Jurkat, Clone E6-1 (cell line): ENCODE measurements at regions not wholly inside any gene's neighbourhood (a gene's known extent, or its start where the extent isn't known, plus 50 kb on each side); places are given as distances from the start of the nearest gene placed in this dataset.

Source experiments
- DNase-seq: peaks from one replicate; pipeline ENCODE4 v3.0.0-alpha.2; 2011; ENCODE audit warnings: low read depth, low spot score
- H3K4me3 ChIP-seq: 2 replicates; pipeline ENCODE4 v1.5.1; 2011; ENCODE audit warnings: mild to moderate bottlenecking, low read length, control low read depth, moderate library complexity

DNA sequence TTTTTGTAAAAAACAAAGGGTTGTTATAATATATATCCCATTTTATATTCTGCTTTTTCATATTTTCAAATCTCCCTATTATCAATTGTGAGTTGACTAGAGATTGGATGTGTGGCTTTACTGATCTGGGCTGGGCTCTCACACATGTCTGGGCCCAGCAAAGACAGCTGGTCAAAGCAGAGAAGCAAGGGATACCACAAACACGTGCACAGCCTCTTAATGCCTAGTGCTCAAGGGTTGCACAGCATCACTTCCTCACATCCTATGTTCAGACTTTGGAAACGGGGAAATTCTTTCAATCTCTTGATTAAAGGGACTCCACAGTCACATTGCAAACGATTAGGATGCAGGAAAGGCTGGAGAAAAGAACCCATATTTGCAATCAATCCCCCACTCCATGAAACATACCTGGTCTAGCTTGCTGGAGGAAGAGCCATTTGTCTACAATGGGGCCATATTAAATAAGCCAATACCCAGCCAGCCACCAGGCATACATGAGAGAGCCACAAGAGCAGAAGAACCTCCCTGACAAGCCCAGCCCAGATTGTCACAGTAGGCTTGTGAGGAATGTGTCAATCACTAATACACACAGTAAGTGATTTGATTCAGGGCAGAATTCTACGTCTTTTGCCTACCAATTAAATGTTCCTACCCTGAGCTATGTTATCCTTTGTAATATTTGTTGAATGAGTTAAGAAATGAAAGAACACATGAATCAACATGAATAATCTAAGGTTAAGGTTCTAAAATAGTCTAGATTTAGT is 431.2 kb downstream of the TNS3 start:
- no peak overlapping the region for H3K4me3 ChIP-seq
- no peak for DNase-seq

DNA sequence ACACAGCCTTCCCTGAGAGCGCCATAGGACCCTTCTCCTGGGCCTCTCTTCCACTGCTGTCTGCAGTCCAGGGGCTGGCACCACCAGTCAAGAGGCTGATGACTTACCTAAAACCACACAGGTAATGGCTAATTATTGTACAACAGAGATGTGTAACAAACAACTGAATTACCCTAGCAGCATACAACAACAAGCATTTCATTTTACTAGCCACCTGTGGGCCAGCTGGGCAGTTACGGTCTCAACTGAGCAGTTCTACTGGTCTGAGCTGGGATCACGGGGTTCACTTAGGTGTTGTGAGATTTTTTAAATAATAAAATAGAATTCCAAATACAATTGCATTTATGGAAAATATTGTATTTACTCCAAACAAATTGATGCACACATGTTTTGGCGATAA is 431.9 kb downstream of the TNS3 start:
- H3K4me3 ChIP-seq, result no peak overlapping the region
- no peak for DNase-seq

DNA sequence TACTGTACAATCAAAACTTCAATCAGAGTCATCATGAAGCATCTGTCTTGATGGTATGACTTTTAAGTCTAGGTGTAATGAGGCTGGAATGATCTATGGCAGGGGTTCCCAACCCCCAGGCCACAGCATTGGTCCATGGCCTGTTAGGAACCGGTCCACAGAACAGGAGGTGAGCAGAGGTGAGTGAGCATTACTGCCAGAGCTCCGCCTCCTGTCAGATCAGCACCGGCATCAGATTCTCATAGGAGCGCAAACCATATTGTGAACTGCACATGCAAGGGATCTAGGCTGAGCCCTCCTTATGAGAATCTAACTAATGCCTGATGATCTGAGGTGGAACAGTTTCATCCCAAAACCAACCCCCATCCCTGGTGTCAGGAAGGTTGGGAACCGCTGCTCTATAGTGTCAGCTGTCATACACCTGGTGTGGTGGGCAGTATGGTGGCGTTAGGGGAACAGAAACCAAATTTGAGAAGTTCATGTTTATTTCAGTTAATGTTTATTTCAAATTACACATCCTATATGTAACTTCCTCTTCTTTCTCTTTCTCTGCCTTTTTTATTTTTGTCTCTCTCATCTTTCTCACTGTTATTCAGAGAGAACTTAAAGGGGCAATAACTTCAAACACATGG is 432.6 kb downstream of the TNS3 start:
- no peak for DNase-seq
- no peak overlapping the region for H3K4me3 ChIP-seq

DNA sequence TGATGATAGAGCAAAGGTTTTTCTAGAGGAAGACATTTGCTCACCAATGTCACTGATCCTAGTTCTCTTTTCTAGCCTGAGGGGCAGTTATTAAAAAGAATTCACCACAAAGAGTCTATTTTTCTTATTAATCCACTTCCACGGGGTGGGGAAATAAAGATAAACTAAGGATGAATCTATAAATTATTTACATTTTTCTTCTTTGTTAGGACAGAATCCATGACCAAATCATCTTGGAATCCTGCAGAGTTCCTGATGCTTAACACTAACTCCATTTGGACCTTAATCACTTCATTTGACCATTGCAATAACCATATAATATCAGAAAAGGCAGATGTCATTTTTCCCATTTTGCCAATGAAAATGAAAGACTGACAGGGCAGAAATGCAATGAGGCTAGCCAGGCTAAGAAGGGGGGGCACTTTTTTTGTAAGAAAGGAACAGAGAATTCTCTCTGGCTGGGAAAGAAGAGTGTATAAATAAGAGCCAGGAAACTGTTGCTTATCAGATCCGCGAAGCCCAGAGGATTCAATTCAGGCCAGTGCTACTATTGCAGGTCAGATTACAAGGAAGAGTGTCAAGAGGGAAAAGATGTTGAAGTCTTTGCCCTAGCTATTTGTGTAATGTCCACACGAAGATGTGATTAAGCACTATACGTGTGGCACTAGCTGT is 433.2 kb downstream of the TNS3 start:
- no peak overlapping the region for H3K4me3 ChIP-seq
- DNase-seq, result no peak

DNA sequence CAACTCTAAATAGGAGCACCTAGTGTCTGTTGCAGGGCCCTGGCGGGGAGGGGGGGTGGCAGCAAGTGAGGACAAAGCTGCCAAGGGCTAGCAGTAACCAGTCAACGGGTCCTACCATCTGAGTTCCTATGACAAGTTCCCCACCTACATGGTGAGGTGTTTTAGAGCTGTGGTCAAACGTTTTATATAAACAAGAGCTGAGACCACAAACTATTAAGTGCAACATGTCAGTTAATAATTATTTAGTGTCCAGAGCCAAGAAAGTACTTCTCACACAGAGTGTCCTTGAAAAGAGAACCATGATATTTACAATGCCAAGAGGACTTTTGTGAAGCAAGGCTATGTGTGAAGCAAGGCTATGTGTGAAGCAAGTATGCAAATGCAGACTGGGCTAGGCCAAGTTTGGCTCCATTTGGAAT is 434.7 kb downstream of the TNS3 start:
- no peak overlapping the region for H3K4me3 ChIP-seq

DNA sequence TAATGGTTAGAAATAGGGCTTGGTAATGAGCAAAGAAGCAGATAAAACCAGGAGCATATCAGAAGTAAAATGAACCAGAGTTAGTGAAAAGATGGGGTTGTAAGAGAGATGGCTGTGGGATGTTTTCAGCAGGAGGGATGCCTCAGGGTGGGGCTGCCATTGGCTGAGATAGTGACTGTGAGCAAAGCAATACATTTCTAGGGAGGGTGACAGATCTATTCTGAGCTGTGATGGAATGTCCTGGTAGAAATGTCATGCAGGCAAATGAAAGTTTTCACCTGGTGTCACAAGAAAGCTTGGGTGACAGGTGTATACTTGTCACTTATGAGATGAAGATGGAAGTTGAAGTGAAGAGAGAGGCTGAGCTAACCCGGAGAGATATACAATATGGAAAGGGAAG is 435.9 kb downstream of the TNS3 start:
- no peak for DNase-seq
- no peak overlapping the region for H3K4me3 ChIP-seq

More for the DNA sequence above, 434.7 kb downstream of the TNS3 start:
- no peak for DNase-seq

DNA sequence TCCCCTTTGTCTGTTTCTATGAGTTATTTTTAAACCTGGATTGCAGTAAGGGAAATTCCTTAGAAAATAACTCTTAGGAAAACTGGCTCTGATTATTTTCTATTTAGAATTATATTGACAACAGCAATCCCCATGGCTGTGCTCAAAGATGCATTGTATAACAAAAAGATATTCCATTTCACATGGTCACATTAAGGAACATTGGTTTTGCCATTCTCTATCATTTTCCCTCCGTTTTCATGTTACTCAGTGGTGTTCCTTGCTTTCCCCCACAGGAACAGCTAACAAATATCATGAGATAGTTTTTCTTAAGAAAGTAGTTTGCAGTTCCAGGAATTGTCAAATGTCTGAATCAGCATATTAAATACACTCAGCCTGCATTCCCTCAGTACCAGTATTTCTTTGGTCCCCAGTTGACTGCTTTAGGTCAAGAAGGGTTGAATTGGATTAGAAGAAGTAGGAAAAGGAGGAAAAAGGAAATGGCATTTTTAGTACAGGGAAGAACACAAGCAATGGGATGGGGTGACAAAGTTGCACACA is 436.7 kb downstream of the TNS3 start:
- no peak overlapping the region for H3K4me3 ChIP-seq
- no peak for DNase-seq

DNA sequence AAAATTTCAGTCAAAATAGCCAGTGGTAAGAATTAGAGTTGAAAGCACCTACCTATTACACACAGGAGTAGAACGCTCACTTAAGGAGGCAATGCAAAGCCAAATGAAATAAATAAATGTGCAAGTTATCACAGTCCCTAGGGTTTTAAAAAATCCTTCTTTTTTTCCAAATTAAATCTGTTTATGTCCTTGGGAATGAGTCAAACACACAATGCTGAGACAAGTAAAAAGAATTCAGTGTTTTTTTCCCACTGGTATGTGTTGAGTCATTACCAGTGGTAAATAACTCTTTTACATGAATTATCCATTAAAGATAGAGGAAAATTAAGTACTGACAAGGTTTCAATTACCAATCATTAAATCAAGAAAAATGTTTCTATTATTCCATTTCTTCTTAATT is 438.6 kb downstream of the TNS3 start:
- no peak for DNase-seq
- no peak overlapping the region for H3K4me3 ChIP-seq

DNA sequence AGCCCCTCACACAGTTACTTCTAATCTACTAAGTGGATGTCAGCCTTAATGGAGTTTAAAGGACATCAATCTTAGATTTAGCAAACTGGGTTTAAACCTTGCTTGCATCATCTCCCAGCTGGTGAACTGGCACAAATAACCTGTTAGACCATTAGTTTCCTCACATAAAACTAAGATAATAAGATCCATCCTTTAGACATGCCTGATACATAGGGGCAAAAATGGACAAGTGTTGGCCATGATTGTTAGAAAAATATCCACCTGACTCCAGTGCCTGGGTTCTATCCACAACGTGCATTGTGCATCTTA is 439.1 kb downstream of the TNS3 start:
- DNase-seq, result no peak
- H3K4me3 ChIP-seq, result no peak overlapping the region

DNA sequence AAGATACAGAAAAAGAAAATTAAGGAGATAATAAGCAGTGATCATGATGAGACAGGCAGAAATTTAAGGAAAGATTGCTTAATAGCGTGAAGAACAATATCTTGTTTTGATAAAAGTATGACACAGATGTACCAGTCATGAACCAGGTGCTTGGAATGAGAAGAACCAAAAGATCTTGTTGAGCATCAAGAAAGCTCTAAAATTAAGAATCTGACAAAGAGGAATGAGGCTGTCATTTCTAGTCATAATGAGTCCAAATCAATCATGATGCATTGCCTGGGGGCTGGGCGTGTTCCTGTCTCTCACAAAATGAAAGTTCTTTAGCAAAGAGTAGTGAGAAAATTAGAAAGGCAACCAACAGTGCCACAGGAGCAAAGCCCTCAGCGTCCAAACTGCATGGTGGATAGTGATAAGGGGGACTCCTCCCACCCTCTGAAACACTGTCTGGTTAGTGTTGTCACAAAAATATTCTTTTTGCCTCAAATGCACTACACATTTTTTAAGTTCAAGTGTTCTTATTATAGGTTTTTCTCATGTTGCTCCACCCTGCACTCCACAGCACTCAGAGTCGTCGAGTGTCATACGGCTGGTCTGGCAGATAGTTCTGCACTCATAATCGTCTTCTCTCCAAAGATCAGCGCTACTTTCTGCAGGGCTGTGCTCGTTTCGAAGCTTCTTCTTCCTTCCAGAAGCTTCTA is 439.6 kb downstream of the TNS3 start:
- no peak overlapping the region for H3K4me3 ChIP-seq
- DNase-seq, result no peak

DNA sequence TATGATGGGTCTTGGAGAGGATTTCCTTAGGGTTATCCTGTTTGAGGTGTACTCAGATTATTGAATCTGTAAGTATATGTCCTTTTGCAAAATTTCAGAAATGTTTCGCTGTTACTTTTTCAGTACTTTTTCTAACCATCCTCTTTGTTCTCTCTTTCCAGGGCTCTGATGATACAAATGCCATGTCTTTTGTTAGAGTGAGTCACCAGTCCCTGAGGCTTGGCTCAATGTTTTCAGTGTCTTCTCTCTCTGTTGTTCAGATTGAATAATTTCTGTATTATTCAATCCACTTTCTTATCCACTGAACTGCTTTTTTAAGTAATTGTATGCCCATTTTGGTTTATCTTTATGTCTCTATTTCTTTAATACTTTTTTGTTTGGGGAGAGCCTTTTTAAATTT is 449.4 kb downstream of the TNS3 start:
- no peak for DNase-seq
- H3K4me3 ChIP-seq, result no peak overlapping the region

DNA sequence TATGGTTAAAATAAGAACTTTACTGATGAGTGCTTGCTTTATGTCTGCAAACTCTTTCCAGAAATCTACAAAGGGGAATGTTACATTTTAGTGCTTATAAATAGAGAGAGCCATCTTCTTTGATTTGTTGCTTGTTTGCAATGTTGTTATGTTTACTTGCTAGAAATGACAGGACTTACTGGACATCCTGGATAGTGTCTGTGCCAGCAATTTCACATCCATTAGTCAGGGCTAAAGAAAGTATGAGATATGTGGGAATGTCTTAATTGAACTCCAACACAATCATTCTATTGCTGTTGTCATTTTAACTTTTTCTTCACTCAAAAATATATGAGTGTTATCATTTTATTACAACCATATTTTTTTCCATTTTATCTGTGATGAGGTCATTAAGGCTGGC is 453.2 kb downstream of the TNS3 start:
- no peak for DNase-seq
- H3K4me3 ChIP-seq, result no peak overlapping the region

DNA sequence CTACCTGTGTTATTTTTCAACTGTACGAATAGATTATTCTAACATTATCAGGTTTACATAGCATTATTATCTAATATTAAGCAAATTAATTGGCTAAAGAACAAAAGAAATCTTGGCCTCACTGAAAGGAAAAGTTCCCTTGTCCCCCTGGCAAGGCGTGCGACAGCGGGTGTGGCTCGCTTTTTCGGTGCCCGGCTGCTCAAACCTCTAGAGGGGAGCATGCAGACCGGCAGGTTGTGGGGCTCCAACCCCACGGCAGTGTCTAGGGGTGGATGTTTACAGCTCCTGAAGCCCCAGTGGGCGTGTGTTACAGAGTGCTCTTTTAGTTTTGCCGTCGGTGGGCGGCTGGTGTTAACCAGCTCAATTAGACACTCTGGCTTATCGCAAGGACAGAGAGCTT is 456.4 kb downstream of the TNS3 start:
- no peak for DNase-seq
- no peak overlapping the region for H3K4me3 ChIP-seq

DNA sequence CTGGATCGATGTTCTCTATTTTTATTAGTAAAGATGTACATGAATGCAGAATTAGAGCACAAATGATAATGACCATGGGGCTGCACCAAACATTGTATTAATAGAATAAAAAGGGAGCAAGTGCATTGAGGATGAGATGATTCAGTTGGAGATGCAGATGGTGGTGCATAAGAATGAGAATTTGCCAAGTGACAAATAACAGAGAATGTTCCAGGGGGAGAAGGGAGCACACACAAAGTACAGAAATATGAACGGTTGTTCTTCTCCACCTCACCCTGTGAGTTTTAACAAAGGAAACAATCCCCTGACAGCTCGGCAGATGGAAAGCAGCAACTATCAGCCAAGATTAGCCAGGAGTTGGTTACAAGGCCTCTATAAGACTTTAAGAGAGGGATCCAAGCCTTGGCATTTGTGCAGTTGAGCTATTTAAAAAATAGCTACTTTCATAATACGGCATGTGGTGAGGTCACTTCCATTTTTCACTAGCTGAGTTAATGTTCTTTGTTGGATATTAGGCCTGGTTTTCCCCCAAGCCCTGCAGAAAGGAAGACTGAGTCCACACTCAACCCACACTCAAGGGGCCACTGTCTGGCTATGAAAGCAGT is 462.5 kb downstream of the TNS3 start:
- no peak overlapping the region for H3K4me3 ChIP-seq
- no peak for DNase-seq

DNA sequence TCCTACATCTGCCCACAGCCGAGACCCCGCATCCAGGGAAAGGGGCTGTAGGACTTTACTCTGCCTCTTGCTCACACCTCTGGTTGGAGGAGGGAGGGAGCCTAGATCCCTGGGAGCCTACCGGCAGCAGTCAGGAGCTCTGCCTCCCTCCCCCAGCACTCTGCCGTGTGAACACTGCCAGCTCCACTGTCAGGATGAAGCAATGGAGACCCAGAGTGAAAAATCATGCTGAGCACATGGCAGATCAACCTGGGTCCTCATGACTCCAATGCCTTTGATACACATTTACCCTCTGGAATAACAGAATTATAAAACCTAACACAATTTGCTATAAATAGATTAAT is 477.7 kb downstream of the TNS3 start:
- H3K4me3 ChIP-seq, result no peak overlapping the region
- DNase-seq, result no peak

DNA sequence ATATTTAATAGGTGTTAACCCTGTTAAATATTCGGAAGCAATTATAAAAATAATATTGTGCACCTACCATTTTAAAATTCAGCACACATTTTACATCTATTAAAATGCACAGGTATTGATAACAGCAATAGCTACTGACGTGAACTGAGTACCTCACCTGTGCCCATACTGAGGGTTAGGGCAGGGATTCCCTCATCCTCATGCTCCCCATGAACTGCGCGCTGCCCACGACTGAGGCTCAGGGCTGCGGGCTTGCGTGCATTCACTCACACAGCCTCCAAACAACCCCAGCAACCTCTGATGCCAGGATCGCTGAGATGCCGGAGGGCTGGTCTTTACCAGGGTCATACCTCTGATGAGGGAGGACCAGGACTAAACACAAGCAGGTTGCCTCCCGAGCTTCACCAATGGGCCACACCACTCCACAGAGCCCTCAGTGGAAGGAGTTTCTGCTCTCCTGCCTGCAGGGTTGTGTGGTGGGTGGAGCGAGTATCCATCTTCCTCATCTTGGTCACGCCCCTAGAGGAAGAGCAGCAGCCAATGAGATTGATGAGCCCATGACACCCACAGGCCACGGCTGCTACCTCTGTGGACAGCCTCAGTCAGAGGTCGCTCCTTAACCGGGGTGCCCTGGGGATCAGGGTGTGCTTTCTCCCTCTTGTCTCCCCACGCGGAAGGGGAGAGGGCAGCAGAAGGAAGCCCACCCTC is 478.3 kb downstream of the TNS3 start:
- no peak overlapping the region for H3K4me3 ChIP-seq
- DNase-seq, result no peak

DNA sequence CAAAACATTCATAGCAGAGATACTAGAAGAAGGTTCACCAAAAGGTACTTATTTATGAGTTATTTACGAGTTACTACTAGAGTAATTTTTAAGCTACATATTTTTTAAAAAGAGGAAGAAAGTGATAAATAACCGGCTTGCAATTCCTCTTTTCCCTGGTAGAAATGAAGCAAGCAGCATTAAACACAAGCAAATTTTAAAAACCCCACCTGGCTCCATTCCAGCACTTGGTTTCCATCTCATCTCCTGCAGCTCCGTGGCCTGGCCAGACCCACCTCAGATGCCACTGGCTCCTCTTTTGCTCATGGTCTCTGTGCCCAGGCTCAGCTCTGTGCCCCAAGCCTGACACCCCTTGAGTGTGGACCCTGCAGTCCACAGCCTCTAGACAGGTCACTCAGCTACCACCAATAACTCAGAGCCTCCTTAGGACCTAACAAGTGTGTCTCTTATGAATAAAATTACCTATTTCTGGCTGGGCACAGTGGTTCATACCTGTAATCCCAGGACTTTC is 479.5 kb downstream of the TNS3 start:
- no peak overlapping the region for H3K4me3 ChIP-seq
- DNase-seq, result no peak

DNA sequence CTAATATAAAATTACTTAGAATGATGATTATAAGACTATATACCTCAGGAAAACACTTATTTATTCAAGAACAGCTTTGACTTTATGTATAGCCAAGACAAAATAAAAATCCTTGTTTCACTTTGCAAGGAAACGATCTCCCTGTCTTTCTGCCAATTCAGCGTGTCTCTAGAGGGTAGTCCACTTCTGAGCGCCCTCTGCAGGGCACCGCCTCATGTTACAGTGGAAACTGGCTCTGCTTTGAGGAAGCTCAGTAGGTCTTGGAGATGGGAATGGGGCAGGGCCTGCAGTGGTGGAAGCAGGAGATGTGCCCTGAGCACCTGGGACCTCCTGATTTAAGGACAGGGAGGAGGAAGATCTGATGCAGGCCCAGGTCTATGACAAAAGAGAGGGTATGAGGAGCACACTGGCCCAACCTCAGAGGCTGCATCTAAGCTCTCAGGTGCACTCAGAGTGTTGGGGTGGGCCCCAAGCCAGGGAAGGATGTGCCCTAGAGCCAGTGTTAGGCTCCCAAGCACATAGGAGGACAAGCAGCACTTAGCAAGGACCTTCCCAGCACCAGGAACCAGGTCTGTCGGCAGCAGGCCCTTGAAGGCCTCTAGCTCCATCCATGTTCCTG is 481.0 kb downstream of the TNS3 start:
- no peak overlapping the region for H3K4me3 ChIP-seq
- DNase-seq, result peak; percentile 32
